SIG-M5 treated with dmso at 0.1 percent for 504 hours (cell line): ENCODE measurements at regions not wholly inside any gene's neighbourhood (a gene's known extent, or its start where the extent isn't known, plus 50 kb on each side); places are given as distances from the start of the nearest gene placed in this dataset.

Source experiments
- DNase-seq: peaks from one replicate; lab custom pipeline; 2025; ENCODE audit not compliant: unreplicated experiment; lab: John Stamatoyannopoulos, UW

GRCh38 chr4:162237676-162238075 is 73.9 kb upstream of the FSTL5 start:
- no peak for DNase-seq

- DNase-seq, result no peak
Observed at GRCh38 chr4:162234595-162234994, 70.8 kb upstream of the FSTL5 start.

- DNase-seq, result no peak
Observed at GRCh38 chr4:162232349-162232748, 68.5 kb upstream of the FSTL5 start.

GRCh38 chr4:162229670-162230069 is 65.9 kb upstream of the FSTL5 start:
- DNase-seq, result no peak

GRCh38 chr4:162221148-162221547 is 57.3 kb upstream of the FSTL5 start:
- DNase-seq, result no peak
